T47D (cell line): ENCODE measurements at regions not wholly inside any gene's neighbourhood (a gene's known extent, or its start where the extent isn't known, plus 50 kb on each side); places are given as distances from the start of the nearest gene placed in this dataset.

ENCODE experiments used
- DNase-seq, 2 experiments: peaks; one replicate each; pipeline versions ENCODE4 v3.0.0 to v3.0.0-alpha.2; 2011 to 2012; ENCODE audit warnings: low read depth in 1 of 2, low spot score in 1 of 2
- JUND ChIP-seq: IDR thresholded peaks from 2 replicates; pipeline ENCODE4 v1.6.1; 2012; ENCODE audit warnings: low read depth
- in situ Hi-C: cut with HindIII; loops from 2 replicates; pipeline ENCODE4 v1.10.0; 2016; ENCODE audit warnings: low sequenced_read_pairs, low pct_unique_long_range_greater_than_20kb

- in situ Hi-C loops = no loop called here
- DNase-seq = no peak
- TF ChIP-seq JUND = no peak
These were observed 467.2 kb downstream of the KIF4B start for GRCh38 chr5:155480731-155481131.

- no peak for DNase-seq
- in situ Hi-C loops = no loop called here
- TF ChIP-seq JUND = no peak
These were observed 467.6 kb downstream of the KIF4B start for GRCh38 chr5:155481182-155481581.

GRCh38 chr5:155482428-155482827 lies 468.9 kb downstream of the KIF4B start:
- TF ChIP-seq JUND = no peak
- in situ Hi-C loops = no loop called here
- DNase-seq = no peak

- DNase-seq = no peak
- no peak for TF ChIP-seq JUND
- in situ Hi-C loops = no loop called here
These were observed 471.8 kb downstream of the KIF4B start for GRCh38 chr5:155485386-155485785.

GRCh38 chr5:155489949-155490348 lies 476.4 kb downstream of the KIF4B start:
- TF ChIP-seq JUND = no peak
- in situ Hi-C loops = no loop called here
- no peak for DNase-seq

GRCh38 chr5:155492191-155492590 lies 478.6 kb downstream of the KIF4B start:
- no peak for DNase-seq
- in situ Hi-C loops = no loop called here

GRCh38 chr5:155504606-155505005 lies 491.1 kb downstream of the KIF4B start:
- DNase-seq = no peak
- in situ Hi-C loops = no loop called here
- no peak for TF ChIP-seq JUND

More at GRCh38 chr5:155492191-155492590, 478.6 kb downstream of the KIF4B start:
- no peak for TF ChIP-seq JUND

- TF ChIP-seq JUND = no peak
- in situ Hi-C loops = no loop called here
These were observed 493.8 kb downstream of the KIF4B start for GRCh38 chr5:155507363-155507762.

GRCh38 chr5:155508673-155509072 lies 495.1 kb downstream of the KIF4B start:
- in situ Hi-C loops = no loop called here
- TF ChIP-seq JUND = no peak
- DNase-seq = no peak

More at GRCh38 chr5:155507363-155507762, 493.8 kb downstream of the KIF4B start:
- no peak for DNase-seq

- in situ Hi-C loops = no loop called here
- no peak for TF ChIP-seq JUND
- DNase-seq = no peak
These were observed 498.8 kb downstream of the KIF4B start for GRCh38 chr5:155512329-155512728.

- no peak for DNase-seq
- TF ChIP-seq JUND = no peak
- in situ Hi-C loops = no loop called here
These were observed 500.6 kb downstream of the KIF4B start for GRCh38 chr5:155514105-155514563.

- no peak for DNase-seq
- in situ Hi-C loops = no loop called here
- no peak for TF ChIP-seq JUND
These were observed 509.0 kb downstream of the KIF4B start for GRCh38 chr5:155522540-155522939.

- DNase-seq = peak in 1 of 2 experiments; percentile 79
- TF ChIP-seq JUND = no peak
- in situ Hi-C loops = no loop called here
These were observed 515.8 kb downstream of the KIF4B start for GRCh38 chr5:155529362-155529761.

GRCh38 chr5:155530046-155530445 lies 516.5 kb downstream of the KIF4B start:
- no peak for DNase-seq
- in situ Hi-C loops = no loop called here
- TF ChIP-seq JUND = no peak
